ENCODE measurements at regions not wholly inside any gene's neighbourhood (a gene's known extent, or its start where the extent isn't known, plus 50 kb on each side); places are given as distances from the start of the nearest gene placed in this dataset.

DNA sequence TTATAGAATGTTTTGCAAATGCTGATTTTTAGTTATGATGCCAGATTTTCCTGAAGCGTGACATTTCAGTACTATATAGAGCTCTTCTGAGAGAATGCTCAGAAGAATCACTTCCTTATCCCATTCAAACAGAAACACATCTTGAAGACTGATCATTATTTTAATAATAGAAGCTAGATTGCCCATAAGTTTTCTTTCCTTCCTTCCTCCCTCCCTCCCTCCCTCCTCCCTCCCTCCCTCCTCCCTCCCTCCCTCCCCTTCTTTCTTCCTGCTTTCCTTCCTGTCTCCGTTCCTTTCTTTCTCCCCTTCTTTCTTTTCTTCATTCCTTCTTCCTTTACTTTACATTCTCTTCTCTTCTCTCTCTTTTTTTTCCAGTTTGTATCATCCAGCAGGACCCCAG, 767.4 kb downstream of the IRX1 start:
- no peaks in the 10 kb centered on the region for H3F3A ChIP-seq (ENCODE audit: insufficient read depth, low read length)
- no peaks in the 10 kb centered on the region for H3K27me3 ChIP-seq (replicated peaks; ENCODE audit: insufficient read depth, low read length)
- H3K4me3 ChIP-seq (ENCODE audit: low read length), result no peak overlapping the region
- no peak overlapping the region for H3K9ac ChIP-seq (ENCODE audit: low read length)
- TF ChIP-seq EZH2phosphoT487 (IDR thresholded peaks at IDR 0.05; ENCODE audit: low read length), result no peak
- TF ChIP-seq, protein P1, sequence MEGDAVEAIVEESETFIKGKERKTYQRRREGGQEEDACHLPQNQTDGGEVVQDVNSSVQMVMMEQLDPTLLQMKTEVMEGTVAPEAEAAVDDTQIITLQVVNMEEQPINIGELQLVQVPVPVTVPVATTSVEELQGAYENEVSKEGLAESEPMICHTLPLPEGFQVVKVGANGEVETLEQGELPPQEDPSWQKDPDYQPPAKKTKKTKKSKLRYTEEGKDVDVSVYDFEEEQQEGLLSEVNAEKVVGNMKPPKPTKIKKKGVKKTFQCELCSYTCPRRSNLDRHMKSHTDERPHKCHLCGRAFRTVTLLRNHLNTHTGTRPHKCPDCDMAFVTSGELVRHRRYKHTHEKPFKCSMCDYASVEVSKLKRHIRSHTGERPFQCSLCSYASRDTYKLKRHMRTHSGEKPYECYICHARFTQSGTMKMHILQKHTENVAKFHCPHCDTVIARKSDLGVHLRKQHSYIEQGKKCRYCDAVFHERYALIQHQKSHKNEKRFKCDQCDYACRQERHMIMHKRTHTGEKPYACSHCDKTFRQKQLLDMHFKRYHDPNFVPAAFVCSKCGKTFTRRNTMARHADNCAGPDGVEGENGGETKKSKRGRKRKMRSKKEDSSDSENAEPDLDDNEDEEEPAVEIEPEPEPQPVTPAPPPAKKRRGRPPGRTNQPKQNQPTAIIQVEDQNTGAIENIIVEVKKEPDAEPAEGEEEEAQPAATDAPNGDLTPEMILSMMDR (IDR thresholded peaks at IDR 0.05; ENCODE audit: low read length), result no peak
- no peak for TF ChIP-seq EZH2 (optimal IDR thresholded peaks at IDR 0.05; ENCODE audit: low read depth, low read length)
- no peak overlapping the region for H3K4me2 ChIP-seq (ENCODE audit: low read depth, low read length)
- H2AFZ ChIP-seq (ENCODE audit: low read length), result no peak overlapping the region
- H3K9me3 ChIP-seq (replicated peaks; ENCODE audit: insufficient read depth, low read length), result no peaks in the 10 kb centered on the region
- no peaks in the 10 kb centered on the region for H4K20me1 ChIP-seq (ENCODE audit: insufficient read depth, low read length)
- H3K9me2 ChIP-seq (replicated peaks; ENCODE audit: insufficient read depth, low read length), result no peaks in the 10 kb centered on the region
- H3K4me1 ChIP-seq (ENCODE audit: low read length), result no peaks in the 10 kb centered on the region
- H3K79me2 ChIP-seq (ENCODE audit: low read length), result no peaks in the 10 kb centered on the region
- no peak overlapping the region for H3K27ac ChIP-seq (ENCODE audit: low read length)
- no peaks in the 10 kb centered on the region for H3K36me3 ChIP-seq (replicated peaks; ENCODE audit: insufficient read depth, low read length)
- no peak for DNase-seq

DNA sequence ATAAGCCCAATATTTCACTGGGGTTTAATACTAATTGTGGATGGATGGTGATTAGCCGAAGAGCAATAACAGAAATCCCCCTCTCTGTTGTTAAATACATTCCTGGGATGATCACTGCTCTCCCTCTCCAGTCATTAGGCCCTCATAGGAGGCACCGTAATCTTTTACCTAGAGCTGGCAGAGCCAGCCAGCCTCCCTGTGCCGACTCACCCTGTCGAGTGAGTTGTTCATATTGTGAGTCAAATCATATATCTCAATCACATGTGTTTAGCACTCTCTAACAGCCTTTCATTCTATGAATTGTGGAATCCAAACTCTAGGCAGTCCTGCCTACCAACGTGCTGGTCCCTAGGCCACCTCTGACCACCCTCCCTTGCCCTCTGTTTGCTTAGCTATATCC, 771.0 kb downstream of the IRX1 start:
- no peaks in the 10 kb centered on the region for H3K9me3 ChIP-seq (replicated peaks; ENCODE audit: insufficient read depth, low read length)
- TF ChIP-seq, protein P1 (IDR thresholded peaks at IDR 0.05; ENCODE audit: low read length), result no peak
- TF ChIP-seq EZH2 (optimal IDR thresholded peaks at IDR 0.05; ENCODE audit: low read depth, low read length) (no peak), EZH2phosphoT487 (IDR thresholded peaks at IDR 0.05; ENCODE audit: low read length) (no peak)
- no peaks in the 10 kb centered on the region for H3K4me1 ChIP-seq (ENCODE audit: low read length)

DNA sequence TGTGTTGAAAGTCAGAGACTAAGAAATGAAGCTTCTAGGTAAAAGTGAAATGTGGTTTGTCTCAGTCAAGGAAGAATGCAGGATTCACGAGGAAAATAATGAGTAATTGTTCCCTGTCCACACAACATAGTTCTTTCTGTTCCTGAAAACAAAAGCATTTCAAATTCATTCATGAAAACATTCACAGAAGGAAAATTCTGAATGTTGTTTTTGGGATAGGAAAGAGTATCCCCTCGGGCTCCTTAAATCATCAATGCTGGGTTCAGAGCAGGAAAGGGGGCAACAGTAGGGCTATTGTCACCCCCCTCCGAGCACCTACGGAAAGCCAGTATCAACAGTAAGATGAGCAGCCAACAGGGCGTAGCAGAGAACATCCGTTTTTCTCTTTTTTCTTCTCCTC, 769.9 kb upstream of the ADAMTS16 start:
- H3K4me3 ChIP-seq (ENCODE audit: low read length), result no peak overlapping the region
- no peak overlapping the region for H3K4me2 ChIP-seq (ENCODE audit: low read depth, low read length)

More for the DNA sequence above, 771.0 kb downstream of the IRX1 start:
- Histone ChIP-seq H2AFZ (ENCODE audit: low read length) (no peak overlapping the region), H3F3A (ENCODE audit: insufficient read depth, low read length) (no peaks in the 10 kb centered on the region), H3K79me2 (ENCODE audit: low read length) (no peaks in the 10 kb centered on the region), H3K9me2 (replicated peaks; ENCODE audit: insufficient read depth, low read length) (no peaks in the 10 kb centered on the region), H4K20me1 (ENCODE audit: insufficient read depth, low read length) (no peaks in the 10 kb centered on the region), H3K4me2 (ENCODE audit: low read depth, low read length) (no peak overlapping the region), H3K4me3 (ENCODE audit: low read length) (no peak overlapping the region), H3K27ac (ENCODE audit: low read length) (no peak overlapping the region), H3K9ac (ENCODE audit: low read length) (no peak overlapping the region), H3K36me3 (replicated peaks; ENCODE audit: insufficient read depth, low read length) (no peaks in the 10 kb centered on the region), H3K27me3 (replicated peaks; ENCODE audit: insufficient read depth, low read length) (no peaks in the 10 kb centered on the region)
- DNase-seq, result no peak

More for the DNA sequence above, 769.9 kb upstream of the ADAMTS16 start:
- no peak overlapping the region for H3K9ac ChIP-seq (ENCODE audit: low read length)
- no peaks in the 10 kb centered on the region for H3K27me3 ChIP-seq (replicated peaks; ENCODE audit: insufficient read depth, low read length)
- H4K20me1 ChIP-seq (ENCODE audit: insufficient read depth, low read length), result no peaks in the 10 kb centered on the region
- no peaks in the 10 kb centered on the region for H3K36me3 ChIP-seq (replicated peaks; ENCODE audit: insufficient read depth, low read length)
- no peak overlapping the region for H3K27ac ChIP-seq (ENCODE audit: low read length)
- H2AFZ ChIP-seq (ENCODE audit: low read length), result no peak overlapping the region
- no peaks in the 10 kb centered on the region for H3K79me2 ChIP-seq (ENCODE audit: low read length)
- no peak for TF ChIP-seq EZH2phosphoT487 (IDR thresholded peaks at IDR 0.05; ENCODE audit: low read length)
- no peak for TF ChIP-seq EZH2 (optimal IDR thresholded peaks at IDR 0.05; ENCODE audit: low read depth, low read length)
- TF ChIP-seq, protein P1 (IDR thresholded peaks at IDR 0.05; ENCODE audit: low read length), result no peak
- H3F3A ChIP-seq (ENCODE audit: insufficient read depth, low read length), result no peaks in the 10 kb centered on the region
- H3K9me2 ChIP-seq (replicated peaks; ENCODE audit: insufficient read depth, low read length), result no peaks in the 10 kb centered on the region
- no peaks in the 10 kb centered on the region for H3K9me3 ChIP-seq (replicated peaks; ENCODE audit: insufficient read depth, low read length)
- H3K4me1 ChIP-seq (ENCODE audit: low read length), result no peaks in the 10 kb centered on the region
- DNase-seq, result no peak

Data from MM.1S (cell line).